ENCODE measurements at regions not wholly inside any gene's neighbourhood (a gene's known extent, or its start where the extent isn't known, plus 50 kb on each side); places are given as distances from the start of the nearest gene placed in this dataset.
"Not testable (repeated sequence)": the region's sequence is repeated elsewhere in the genome, so short reads cannot be mapped to it uniquely, and the experiment has no call there.

DNA sequence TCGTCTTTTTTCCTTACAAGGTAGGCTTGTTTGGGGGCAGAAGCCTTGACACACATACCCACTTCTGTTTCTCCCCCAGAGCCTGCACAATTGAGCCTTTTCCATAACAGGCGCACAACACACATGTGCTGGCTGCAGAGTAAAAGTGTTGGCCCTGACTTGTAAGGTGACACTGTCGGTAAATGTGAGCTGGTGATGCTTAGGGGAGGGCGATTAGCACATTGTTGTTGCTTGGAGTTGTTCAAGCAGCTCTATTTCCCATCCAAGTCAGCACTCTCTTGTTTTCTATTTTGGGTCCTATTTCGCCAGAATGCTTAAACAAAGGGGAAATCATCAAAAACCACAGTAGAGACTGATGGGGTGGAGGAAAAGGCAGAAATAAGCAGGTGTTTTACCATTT, 51.9 kb upstream of the PTPRJ start:
- no peak overlapping the region for H3K4me3 ChIP-seq (ENCODE audit: low read length in 3 of 3)
- FAIRE-seq (no peak), DNase-seq (peak in 3 of 5 donors; percentile 60 to 78 (median 76))
- H3K9ac ChIP-seq (ENCODE audit: low read length in 3 of 3), result no peak overlapping the region
- no peaks in the 10 kb centered on the region for H3K9me3 ChIP-seq (ENCODE audit: control insufficient read depth in 2 of 3, insufficient read depth in 1 of 3, low read length in 3 of 3)
- intact Hi-C loops (cut with DNase I), result no loop called here
- no peaks in the 10 kb centered on the region for H3K27me3 ChIP-seq (ENCODE audit: control insufficient read depth, insufficient read depth, low read length)
- H3K27ac ChIP-seq (ENCODE audit: low read depth in 2 of 2, low read length in 2 of 2), result no peak overlapping the region
- TF ChIP-seq, protein P1, sequence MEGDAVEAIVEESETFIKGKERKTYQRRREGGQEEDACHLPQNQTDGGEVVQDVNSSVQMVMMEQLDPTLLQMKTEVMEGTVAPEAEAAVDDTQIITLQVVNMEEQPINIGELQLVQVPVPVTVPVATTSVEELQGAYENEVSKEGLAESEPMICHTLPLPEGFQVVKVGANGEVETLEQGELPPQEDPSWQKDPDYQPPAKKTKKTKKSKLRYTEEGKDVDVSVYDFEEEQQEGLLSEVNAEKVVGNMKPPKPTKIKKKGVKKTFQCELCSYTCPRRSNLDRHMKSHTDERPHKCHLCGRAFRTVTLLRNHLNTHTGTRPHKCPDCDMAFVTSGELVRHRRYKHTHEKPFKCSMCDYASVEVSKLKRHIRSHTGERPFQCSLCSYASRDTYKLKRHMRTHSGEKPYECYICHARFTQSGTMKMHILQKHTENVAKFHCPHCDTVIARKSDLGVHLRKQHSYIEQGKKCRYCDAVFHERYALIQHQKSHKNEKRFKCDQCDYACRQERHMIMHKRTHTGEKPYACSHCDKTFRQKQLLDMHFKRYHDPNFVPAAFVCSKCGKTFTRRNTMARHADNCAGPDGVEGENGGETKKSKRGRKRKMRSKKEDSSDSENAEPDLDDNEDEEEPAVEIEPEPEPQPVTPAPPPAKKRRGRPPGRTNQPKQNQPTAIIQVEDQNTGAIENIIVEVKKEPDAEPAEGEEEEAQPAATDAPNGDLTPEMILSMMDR (IDR thresholded peaks at IDR 0.05; ENCODE audit: borderline replicate concordance, extremely low read depth, insufficient read depth), result no peak
- no peaks in the 10 kb centered on the region for H3K36me3 ChIP-seq (ENCODE audit: control insufficient read depth in 2 of 3, insufficient read depth in 3 of 3, low read length in 3 of 3)
- H3K4me1 ChIP-seq (ENCODE audit: control insufficient read depth in 2 of 3, insufficient read depth in 2 of 3, low read depth in 1 of 3, low read length in 3 of 3), result peaks cover 0 to 2% (median 0%) of the 10 kb centered on the region in 3 donors

DNA sequence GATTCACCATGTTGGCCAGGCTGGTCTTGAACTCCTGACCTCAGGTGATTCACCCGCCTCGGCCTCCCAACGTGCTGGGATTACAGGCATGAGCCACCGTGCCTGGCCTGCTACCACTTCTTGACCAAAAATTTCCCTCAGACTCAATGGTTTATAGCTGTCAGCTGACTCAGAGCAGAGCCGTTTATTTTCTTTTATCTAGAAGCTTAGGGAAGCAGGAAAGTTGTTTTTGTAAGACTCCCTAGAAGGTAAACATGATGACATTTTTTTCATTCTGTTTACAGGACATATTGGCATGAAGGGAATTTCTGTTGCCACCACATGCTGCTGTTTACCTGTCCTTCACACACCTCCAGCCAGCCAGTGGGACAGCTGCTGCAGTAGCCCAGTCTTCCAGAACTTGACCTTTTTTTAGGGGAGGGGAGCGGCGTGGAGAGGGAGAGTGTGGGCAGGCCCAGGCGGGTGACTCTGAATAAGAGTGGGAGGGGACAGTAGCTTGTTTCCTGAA, 56.1 kb upstream of the PTPRJ start:
- H3K9ac ChIP-seq (ENCODE audit: low read length in 3 of 3), result no peak overlapping the region
- H3K27ac ChIP-seq (ENCODE audit: low read depth in 2 of 2, low read length in 2 of 2), result peak overlapping the region; percentile 29 to 52
- no peak for FAIRE-seq

DNA sequence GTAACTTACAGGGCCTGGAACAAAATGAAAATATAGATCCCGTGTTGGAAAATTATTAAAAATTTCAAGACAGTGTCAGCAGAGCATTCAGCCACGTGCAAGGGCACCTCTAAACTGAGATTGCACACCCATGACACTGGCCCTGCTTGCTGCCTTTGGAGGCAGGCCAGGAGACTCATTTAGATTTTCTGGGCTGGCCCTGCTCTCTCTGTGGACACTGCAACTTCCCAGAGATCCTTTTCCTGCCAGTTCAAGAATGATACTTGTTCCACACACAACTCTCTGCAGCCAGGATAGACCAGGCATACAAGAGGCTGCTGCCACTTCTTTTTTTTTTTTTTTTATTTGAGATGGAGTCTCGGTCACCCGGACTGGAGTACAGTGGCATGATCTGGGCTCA, 56.7 kb upstream of the PTPRJ start:
- TF ChIP-seq, protein P1 (IDR thresholded peaks at IDR 0.05; ENCODE audit: borderline replicate concordance, extremely low read depth, insufficient read depth), result no peak
- H3K9ac ChIP-seq (ENCODE audit: low read length in 3 of 3), result no peak overlapping the region
- FAIRE-seq (no peak), DNase-seq (no peak)
- H3K9me3 ChIP-seq (ENCODE audit: control insufficient read depth in 2 of 3, insufficient read depth in 1 of 3, low read length in 3 of 3), result no peaks in the 10 kb centered on the region
- H3K4me3 ChIP-seq (ENCODE audit: low read length in 3 of 3), result no peak overlapping the region
- intact Hi-C loops (cut with DNase I), result no loop called here
- peak overlapping the region; percentile 29 to 52 for H3K27ac ChIP-seq (ENCODE audit: low read depth in 2 of 2, low read length in 2 of 2)
- H3K4me1 ChIP-seq (ENCODE audit: control insufficient read depth in 2 of 3, insufficient read depth in 2 of 3, low read depth in 1 of 3, low read length in 3 of 3), result peaks cover 0 to 2% (median 0%) of the 10 kb centered on the region in 3 donors
- no peaks in the 10 kb centered on the region for H3K36me3 ChIP-seq (ENCODE audit: control insufficient read depth in 2 of 3, insufficient read depth in 3 of 3, low read length in 3 of 3)
- no peaks in the 10 kb centered on the region for H3K27me3 ChIP-seq (ENCODE audit: control insufficient read depth, insufficient read depth, low read length)

More for the DNA sequence above, 56.1 kb upstream of the PTPRJ start:
- Histone ChIP-seq H3K36me3 (ENCODE audit: control insufficient read depth in 2 of 3, insufficient read depth in 3 of 3, low read length in 3 of 3) (no peaks in the 10 kb centered on the region), H3K4me3 (ENCODE audit: low read length in 3 of 3) (no peak overlapping the region), H3K9me3 (ENCODE audit: control insufficient read depth in 2 of 3, insufficient read depth in 1 of 3, low read length in 3 of 3) (no peaks in the 10 kb centered on the region), H3K4me1 (ENCODE audit: control insufficient read depth in 2 of 3, insufficient read depth in 2 of 3, low read depth in 1 of 3, low read length in 3 of 3) (peaks cover 0 to 2% (median 0%) of the 10 kb centered on the region in 3 donors), H3K27me3 (ENCODE audit: control insufficient read depth, insufficient read depth, low read length) (no peaks in the 10 kb centered on the region)
- intact Hi-C loops (cut with DNase I), result no loop called here
- peak in 4 of 5 donors; percentile 49 to 71 (median 59) for DNase-seq
- TF ChIP-seq, protein P1 (IDR thresholded peaks at IDR 0.05; ENCODE audit: borderline replicate concordance, extremely low read depth, insufficient read depth), result no peak

DNA sequence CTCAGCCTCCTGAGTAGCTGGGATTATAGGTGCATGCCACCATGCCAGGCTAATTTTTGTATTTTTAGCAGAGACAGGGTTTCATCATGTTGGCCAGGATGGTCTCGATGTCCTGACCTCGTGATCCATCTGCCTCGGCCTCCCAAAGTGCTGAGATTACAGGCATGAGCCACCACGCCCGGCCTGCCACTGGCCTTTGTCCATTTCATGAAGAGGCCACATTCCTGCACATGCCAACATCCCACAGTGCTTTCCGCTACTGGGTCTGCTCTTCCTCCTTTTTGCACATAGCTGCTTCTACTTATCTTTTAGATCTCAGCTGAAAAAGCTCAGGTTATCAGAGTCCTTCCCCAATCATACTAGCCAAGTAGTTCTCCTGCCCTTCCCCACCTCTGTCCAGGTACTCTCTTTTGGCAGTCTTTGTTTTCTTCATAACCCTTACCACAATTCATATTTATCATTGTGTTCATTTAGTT, 59.2 kb upstream of the PTPRJ start:
- H3K27ac ChIP-seq (ENCODE audit: low read depth in 2 of 2, low read length in 2 of 2); H3K27me3 ChIP-seq (ENCODE audit: control insufficient read depth, insufficient read depth, low read length); H3K4me1 ChIP-seq (ENCODE audit: control insufficient read depth in 2 of 3, insufficient read depth in 2 of 3, low read depth in 1 of 3, low read length in 3 of 3); FAIRE-seq; H3K36me3 ChIP-seq (ENCODE audit: control insufficient read depth in 2 of 3, insufficient read depth in 3 of 3, low read length in 3 of 3); H3K9ac ChIP-seq (ENCODE audit: low read length in 3 of 3); H3K4me3 ChIP-seq (ENCODE audit: low read length in 3 of 3); DNase-seq; H3K9me3 ChIP-seq (ENCODE audit: control insufficient read depth in 2 of 3, insufficient read depth in 1 of 3, low read length in 3 of 3); intact Hi-C loops (cut with DNase I): not testable (repeated sequence)
